GM12878 (cell line): ENCODE measurements at regions not wholly inside any gene's neighbourhood (a gene's known extent, or its start where the extent isn't known, plus 50 kb on each side); places are given as distances from the start of the nearest gene placed in this dataset.

Experiments used
- ATAC-seq: fragments of 200-7000 bp; cut with Tn5 transposase; 3 replicates; pipeline ENCODE4 v1.9.1; 2020; ENCODE audit warnings: mild to moderate bottlenecking, moderate library complexity
- BruUV-seq: library from RNA; stranded (reverse); fragments of 400-500 nt; replicated peaks from 2 replicates; lab custom pipeline; 2021; lab: Mats Ljungman, UMichigan
- CTCF ChIA-PET: fragments of 300-600 bp; sonication (Branson Sonifier 250); formaldehyde crosslinking; extraction: SDS; loops from one replicate; lab custom pipeline; 2021; ENCODE audit warnings: inconsistent platforms; lab: Yijun Ruan, JAX
- POLR2A ChIA-PET: fragments of 350-600 bp; formaldehyde crosslinking; extraction: SDS; loops from one replicate; lab custom pipeline; 2021; ENCODE audit warnings: inconsistent platforms; lab: Charles Lee
- RAD21 ChIA-PET: fragments of 300-600 bp; sonication (Branson Sonifier 250); formaldehyde crosslinking; loops from one replicate; lab custom pipeline; 2023; ENCODE audit warnings: antibody characterized with exemption; ENCODE audit not compliant: unreplicated experiment; lab: Charles Lee
- SMC1A ChIA-PET: fragments of 300-600 bp; sonication (Branson Sonifier 250); formaldehyde crosslinking; loops from one replicate; lab custom pipeline; 2023; ENCODE audit not compliant: unreplicated experiment, uncharacterized antibody; lab: Charles Lee
- DNase-seq: peaks from one replicate; pipeline ENCODE4 v3.0.0-alpha.2; 2011; ENCODE audit warnings: low read depth, low spot score
- FAIRE-seq: peaks from 3 replicates; lab custom pipeline; 2011; peaks lifted over from hg19 to GRCh38; lab: Jason Lieb, UNC
- H2AFZ ChIP-seq: 2 replicates; pipeline ENCODE4 v1.6.0; 2011; ENCODE audit warnings: low read depth, low read length, control low read depth; ENCODE audit not compliant: control insufficient read depth
- H3K27ac ChIP-seq: 2 replicates; pipeline ENCODE4 v1.5.1; 2011; ENCODE audit warnings: control low read depth; ENCODE audit not compliant: control insufficient read depth, insufficient read depth
- H3K27me3 ChIP-seq, 2 experiments: replicated peaks in 1 of 2; 2 replicates each; pipeline versions ENCODE4 v1.6.0 to v1.6.1; 2011; ENCODE audit warnings: low read length in 1 of 2; ENCODE audit not compliant: control insufficient read depth in 2 of 2, insufficient read depth in 2 of 2
- H3K36me3 ChIP-seq, 2 experiments: 2 replicates each; pipeline ENCODE4 v1.5.1; 2011; ENCODE audit warnings: low read length in 1 of 2; ENCODE audit not compliant: control insufficient read depth in 2 of 2, insufficient read depth in 2 of 2
- H3K4me1 ChIP-seq: 2 replicates; pipeline ENCODE4 v1.6.1; 2011; ENCODE audit warnings: mild to moderate bottlenecking, low read length, moderate library complexity, mixed read lengths; ENCODE audit not compliant: control insufficient read depth, insufficient read depth
- H3K4me2 ChIP-seq: 2 replicates; pipeline ENCODE4 v1.6.0; 2011; ENCODE audit warnings: control low read depth; ENCODE audit not compliant: control insufficient read depth, insufficient read depth
- H3K4me3 ChIP-seq: fragments of 200-600 bp; sonication (generic); 2 replicates; pipeline ENCODE4 v1.5.1; 2016
- H3K79me2 ChIP-seq: 2 replicates; pipeline ENCODE4 v1.6.0; 2011; ENCODE audit warnings: low read length; ENCODE audit not compliant: control insufficient read depth, insufficient read depth
- H3K9ac ChIP-seq: 2 replicates; pipeline ENCODE4 v1.8.0; 2011; ENCODE audit warnings: low read length, control low read depth, mixed read lengths; ENCODE audit not compliant: control insufficient read depth, insufficient read depth
- H3K9me3 ChIP-seq: replicated peaks from 3 replicates; pipeline ENCODE4 v1.5.1; 2011; ENCODE audit warnings: mild to moderate bottlenecking, low read length; ENCODE audit not compliant: control insufficient read depth, insufficient read depth
- H4K20me1 ChIP-seq: 2 replicates; pipeline ENCODE4 v1.6.0; 2011; ENCODE audit not compliant: control insufficient read depth, insufficient read depth
- CBFB ChIP-seq: IDR thresholded peaks from 2 replicates; pipeline ENCODE4 v1.6.1; 2016; ENCODE audit warnings: antibody characterized with exemption, low read depth
- DPF2 ChIP-seq: fragments of 450-650 bp; IDR thresholded peaks from 2 replicates; pipeline ENCODE4 v1.6.1; 2017; ENCODE audit warnings: mild to moderate bottlenecking
- EED ChIP-seq: sonication (generic); IDR thresholded peaks from 2 replicates; pipeline ENCODE4 v1.6.1; 2016; ENCODE audit warnings: antibody characterized with exemption, low read depth
- FOXK2 ChIP-seq: fragments of 450-650 bp; IDR thresholded peaks from 2 replicates; pipeline ENCODE4 v1.6.1; 2017; ENCODE audit warnings: mild to moderate bottlenecking, moderate library complexity
- HDGF ChIP-seq: fragments of 450-650 bp; IDR thresholded peaks from 2 replicates; pipeline ENCODE4 v1.6.1; 2016; ENCODE audit warnings: antibody characterized with exemption
- NFXL1 ChIP-seq: fragments of 450-650 bp; IDR thresholded peaks from 2 replicates; pipeline ENCODE4 v1.6.1; 2017; ENCODE audit warnings: antibody characterized with exemption, mild to moderate bottlenecking, borderline replicate concordance
- NR2C1 ChIP-seq: fragments of 450-650 bp; IDR thresholded peaks from 2 replicates; pipeline ENCODE4 v1.6.1; 2017; ENCODE audit warnings: antibody characterized with exemption, mild to moderate bottlenecking, moderate library complexity
- POLR2AphosphoS2 ChIP-seq: IDR thresholded peaks from 2 replicates; pipeline ENCODE4 v1.6.1; 2011; ENCODE audit warnings: low read depth, mild to moderate bottlenecking, low read length, improper control_type of control experiment, moderate library complexity
- SMARCA5 ChIP-seq: fragments of 450-650 bp; IDR thresholded peaks from 2 replicates; pipeline ENCODE4 v1.6.1; 2017; ENCODE audit warnings: mild to moderate bottlenecking
- SREBF1 ChIP-seq: IDR thresholded peaks from 2 replicates; pipeline ENCODE4 v1.6.1; 2012; ENCODE audit warnings: mild to moderate bottlenecking, low read length
- SRF ChIP-seq, 2 experiments: IDR thresholded peaks; 2 replicates each; pipeline ENCODE4 v1.6.1; 2011; ENCODE audit warnings: low read depth in 2 of 2, low read length in 2 of 2, mild to moderate bottlenecking in 1 of 2, moderate library complexity in 1 of 2
- SUZ12 ChIP-seq: fragments of 200-600 bp; sonication (generic); IDR thresholded peaks from one replicate; pipeline ENCODE4 v1.6.1; 2018; ENCODE audit warnings: antibody characterized with exemption, mild to moderate bottlenecking; ENCODE audit not compliant: unreplicated experiment
- YBX1 ChIP-seq: fragments of 450-650 bp; IDR thresholded peaks from 2 replicates; pipeline ENCODE4 v1.6.1; 2016; ENCODE audit warnings: antibody characterized with exemption
- WGBS: methylation state at CpG from one replicate; pipeline ENCODE4 v1.1.6; 2016; ENCODE audit warnings: low lambda C conversion rate; ENCODE audit not compliant: insufficient replicate concordance, insufficient coverage; ENCODE audit errors: missing lambda C conversion rate; 5-methylcytosine and 5-hydroxymethylcytosine counted together
- in situ Hi-C: fragments of 300-500 bp; cut with MboI; formaldehyde crosslinking; loops from 9 replicates; pipeline ENCODE4 v1.14.3; 2018; ENCODE audit warnings: mixed read lengths
- intact Hi-C: fragments of 100-400 bp; cut with micrococcal nuclease; formaldehyde crosslinking; loops from one replicate; pipeline ENCODE4 v1.14.2; 2022; ENCODE audit not compliant: unreplicated experiment
- TF ChIP-seq, protein P1 (sequence below): IDR thresholded peaks from 2 replicates; pipeline ENCODE4 v1.6.1; 2012; ENCODE audit warnings: low read length, inconsistent platforms
- TF ChIP-seq, protein P2 (sequence below): IDR thresholded peaks from 2 replicates; pipeline ENCODE4 v1.6.1; 2012; ENCODE audit warnings: low read depth, low read length, improper control_type of control experiment
- TF ChIP-seq, protein P3 (sequence below): fragments of 450-650 bp; IDR thresholded peaks from 2 replicates; pipeline ENCODE4 v1.6.1; 2017; ENCODE audit warnings: low read depth, mild to moderate bottlenecking, moderate library complexity
- TF ChIP-seq, protein P4 (sequence below): IDR thresholded peaks from 2 replicates; pipeline ENCODE4 v1.6.1; 2011; ENCODE audit warnings: low read depth, mild to moderate bottlenecking, low read length, moderate library complexity, borderline replicate concordance; ENCODE audit errors: extremely low read depth

DNA sequence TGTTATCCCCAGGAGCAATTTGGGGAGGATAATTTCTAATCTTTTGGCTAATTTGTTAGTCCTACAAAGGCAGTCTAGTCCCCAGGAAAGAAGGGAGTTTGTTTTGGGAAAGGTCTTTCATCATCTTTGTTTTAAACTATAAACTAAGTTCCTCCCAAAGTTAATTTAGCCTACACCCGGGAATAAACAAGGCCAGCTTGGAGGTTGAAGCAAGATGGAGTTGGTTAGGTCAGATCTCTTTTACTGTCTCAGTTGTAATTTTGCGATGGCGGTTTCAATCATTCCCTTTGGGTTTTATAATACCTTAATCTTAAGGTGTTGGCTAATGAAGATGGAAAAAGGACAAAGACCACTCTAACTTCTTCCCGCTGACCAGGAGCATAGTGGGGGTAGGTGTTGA lies 166.4 kb upstream of the NAMPT start:
- ChIA-PET CTCF (no interaction called here), RAD21 (no interaction called here), SMC1A (no interaction called here), POLR2A (no interaction called here)
- TF ChIP-seq DPF2: no peak
- no peak overlapping the region for H3K4me3 ChIP-seq
- no peak for ATAC-seq
- intact Hi-C loops: no loop called here
- no peak overlapping the region for H2AFZ ChIP-seq
- no peak overlapping the region for H3K4me2 ChIP-seq
- no TSS peak for BruUV-seq
- no peaks in the 10 kb centered on the region for H3K36me3 ChIP-seq
- no peaks in the 10 kb centered on the region for H4K20me1 ChIP-seq
- no peaks in the 10 kb centered on the region for H3K79me2 ChIP-seq
- H3K27ac ChIP-seq: no peak overlapping the region
- FAIRE-seq: no peak
- H3K4me1 ChIP-seq: no peaks in the 10 kb centered on the region
- no peak overlapping the region for H3K9ac ChIP-seq
- WGBS: 74% methylated on average over 4 of the region's 4 CpGs
- H3K9me3 ChIP-seq: no peaks in the 10 kb centered on the region; the same call in 1 of the 3 replicates
- H3K27me3 ChIP-seq: no peaks in the 10 kb centered on the region
- no peak for DNase-seq
- in situ Hi-C loops: no loop called here

DNA sequence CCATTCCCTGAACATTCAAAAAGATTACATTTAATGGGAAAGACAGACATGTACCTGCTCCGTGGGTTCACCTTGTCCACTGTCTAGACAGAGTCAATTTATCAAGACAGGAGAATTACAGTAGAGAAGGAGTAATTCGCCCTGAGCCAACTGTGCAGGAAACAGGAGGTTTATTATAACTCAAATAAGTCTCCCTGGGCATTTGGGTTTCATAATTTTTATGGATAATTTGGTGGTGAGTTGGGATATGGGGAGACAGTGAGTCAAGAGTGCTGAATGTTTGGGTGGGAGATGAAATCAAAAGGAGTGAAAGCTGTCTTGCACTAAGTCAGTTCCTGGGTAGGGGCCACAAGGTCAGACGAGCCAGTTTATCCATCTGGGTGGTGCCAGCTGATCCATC lies 165.9 kb upstream of the NAMPT start:
- Histone ChIP-seq H3K27ac (no peak overlapping the region), H3K36me3 (no peaks in the 10 kb centered on the region), H3K9ac (no peak overlapping the region), H4K20me1 (no peaks in the 10 kb centered on the region), H3K79me2 (no peaks in the 10 kb centered on the region), H3K27me3 (no peaks in the 10 kb centered on the region), H3K4me2 (no peak overlapping the region), H3K9me3 (no peaks in the 10 kb centered on the region; the same call in 1 of the 3 replicates), H3K4me1 (no peaks in the 10 kb centered on the region), H2AFZ (no peak overlapping the region), H3K4me3 (no peak overlapping the region)
- RAD21 ChIA-PET: no interaction called here
- BruUV-seq: no TSS peak
- 10% methylated on average over 3 of the region's 3 CpGs for WGBS
- no peak for ATAC-seq
- in situ Hi-C loops (no loop called here), intact Hi-C loops (no loop called here)
- CTCF ChIA-PET: no interaction called here
- POLR2A ChIA-PET: no interaction called here
- FAIRE-seq: no peak
- DNase-seq: no peak
- SMC1A ChIA-PET: interaction anchor here (1.2 to 3.5 kb wide), 2 partner anchors 11 to 30 kb away, joined by 3 to 20 read pairs; no protein-coding TSS in a partner anchor
- TF ChIP-seq POLR2AphosphoS2 (no peak), CBFB (no peak), SREBF1 (no peak), DPF2 (no peak), NFXL1 (no peak), SUZ12 (no peak), HDGF (no peak), YBX1 (no peak), NR2C1 (no peak), EED (no peak), FOXK2 (no peak), SRF (IDR thresholded peaks at IDR 0.05; ENCODE audit: low read depth in 2 of 2, low read length in 2 of 2) (no peak), SMARCA5 (no peak)
- TF ChIP-seq, protein P1, sequence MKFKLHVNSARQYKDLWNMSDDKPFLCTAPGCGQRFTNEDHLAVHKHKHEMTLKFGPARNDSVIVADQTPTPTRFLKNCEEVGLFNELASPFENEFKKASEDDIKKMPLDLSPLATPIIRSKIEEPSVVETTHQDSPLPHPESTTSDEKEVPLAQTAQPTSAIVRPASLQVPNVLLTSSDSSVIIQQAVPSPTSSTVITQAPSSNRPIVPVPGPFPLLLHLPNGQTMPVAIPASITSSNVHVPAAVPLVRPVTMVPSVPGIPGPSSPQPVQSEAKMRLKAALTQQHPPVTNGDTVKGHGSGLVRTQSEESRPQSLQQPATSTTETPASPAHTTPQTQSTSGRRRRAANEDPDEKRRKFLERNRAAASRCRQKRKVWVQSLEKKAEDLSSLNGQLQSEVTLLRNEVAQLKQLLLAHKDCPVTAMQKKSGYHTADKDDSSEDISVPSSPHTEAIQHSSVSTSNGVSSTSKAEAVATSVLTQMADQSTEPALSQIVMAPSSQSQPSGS: no peak
- TF ChIP-seq, protein P2, sequence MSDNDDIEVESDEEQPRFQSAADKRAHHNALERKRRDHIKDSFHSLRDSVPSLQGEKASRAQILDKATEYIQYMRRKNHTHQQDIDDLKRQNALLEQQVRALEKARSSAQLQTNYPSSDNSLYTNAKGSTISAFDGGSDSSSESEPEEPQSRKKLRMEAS: no peak
- TF ChIP-seq, protein P3, sequence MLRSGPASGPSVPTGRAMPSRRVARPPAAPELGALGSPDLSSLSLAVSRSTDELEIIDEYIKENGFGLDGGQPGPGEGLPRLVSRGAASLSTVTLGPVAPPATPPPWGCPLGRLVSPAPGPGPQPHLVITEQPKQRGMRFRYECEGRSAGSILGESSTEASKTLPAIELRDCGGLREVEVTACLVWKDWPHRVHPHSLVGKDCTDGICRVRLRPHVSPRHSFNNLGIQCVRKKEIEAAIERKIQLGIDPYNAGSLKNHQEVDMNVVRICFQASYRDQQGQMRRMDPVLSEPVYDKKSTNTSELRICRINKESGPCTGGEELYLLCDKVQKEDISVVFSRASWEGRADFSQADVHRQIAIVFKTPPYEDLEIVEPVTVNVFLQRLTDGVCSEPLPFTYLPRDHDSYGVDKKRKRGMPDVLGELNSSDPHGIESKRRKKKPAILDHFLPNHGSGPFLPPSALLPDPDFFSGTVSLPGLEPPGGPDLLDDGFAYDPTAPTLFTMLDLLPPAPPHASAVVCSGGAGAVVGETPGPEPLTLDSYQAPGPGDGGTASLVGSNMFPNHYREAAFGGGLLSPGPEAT: no peak
- TF ChIP-seq, protein P4, sequence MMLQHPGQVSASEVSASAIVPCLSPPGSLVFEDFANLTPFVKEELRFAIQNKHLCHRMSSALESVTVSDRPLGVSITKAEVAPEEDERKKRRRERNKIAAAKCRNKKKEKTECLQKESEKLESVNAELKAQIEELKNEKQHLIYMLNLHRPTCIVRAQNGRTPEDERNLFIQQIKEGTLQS: no peak
